NCI-H526 (cell line): ENCODE measurements at regions not wholly inside any gene's neighbourhood (a gene's known extent, or its start where the extent isn't known, plus 50 kb on each side); places are given as distances from the start of the nearest gene placed in this dataset.

ENCODE experiments used
- DNase-seq, 2 experiments: peaks; one replicate each; lab custom pipeline; 2025; lab: John Stamatoyannopoulos, UW

DNA sequence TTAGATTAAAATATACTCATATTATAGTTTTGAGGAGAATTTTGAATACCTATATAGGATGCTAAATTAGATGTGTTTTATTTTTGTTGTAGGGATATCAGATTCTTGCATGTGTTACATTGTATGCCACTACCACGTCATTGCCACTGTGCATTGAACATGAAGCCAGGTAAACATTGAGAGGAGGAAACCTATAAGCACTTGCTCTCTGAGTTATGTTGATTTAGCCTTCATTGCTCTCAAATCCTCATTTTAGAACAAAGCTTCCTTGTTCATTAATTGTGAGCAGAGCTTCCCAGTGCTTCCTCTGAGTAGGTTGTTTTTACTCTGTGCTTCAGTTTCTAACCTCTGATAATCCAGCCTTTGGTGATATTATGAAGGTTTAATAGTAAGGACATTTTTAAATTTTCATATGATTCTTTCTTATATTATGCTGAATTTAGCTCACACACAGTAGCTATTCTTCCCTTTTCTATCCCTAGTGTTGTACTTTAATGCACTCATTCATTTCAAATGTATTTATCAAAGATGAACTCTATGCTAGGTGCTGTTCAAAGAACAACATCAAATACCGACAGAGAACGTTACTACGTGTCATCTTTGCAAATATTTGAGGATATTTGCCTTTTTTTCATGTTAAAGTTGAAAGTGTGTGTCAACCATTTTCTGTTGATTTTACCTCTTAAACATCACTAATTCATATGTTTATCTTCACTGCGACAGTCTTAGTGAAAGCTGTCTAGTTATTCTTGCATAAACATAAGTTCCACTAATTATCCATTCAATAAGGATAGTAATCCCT is 1448.0 kb upstream of the MIR17HG start:
- DNase-seq: peak in 1 of 2 experiments; percentile 8

- no peak for DNase-seq
These were observed 1447.3 kb upstream of the MIR17HG start for GRCh38 chr13:89900104-89900765.

DNA sequence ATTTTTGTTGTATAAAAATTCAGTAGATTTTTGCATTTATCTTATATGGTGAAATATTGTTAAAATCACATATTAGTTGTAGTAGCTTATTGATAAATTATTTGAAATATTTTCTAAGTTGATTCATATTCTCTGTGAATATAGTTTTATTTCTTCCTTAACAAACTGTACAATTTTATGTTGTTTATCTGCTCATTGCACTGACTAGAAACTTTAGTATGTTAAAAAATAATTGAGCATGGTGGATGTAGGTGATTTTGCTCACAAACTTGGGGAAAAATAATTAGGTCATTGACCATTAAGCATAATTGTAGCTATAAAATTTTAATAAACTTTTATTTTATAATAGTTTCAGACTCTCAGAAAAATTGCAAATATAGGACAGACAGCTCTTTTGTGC is 1445.3 kb upstream of the MIR17HG start:
- no peak for DNase-seq

GRCh38 chr13:89903115-89903514 is 1444.4 kb upstream of the MIR17HG start:
- DNase-seq: no peak

GRCh38 chr13:89910166-89910565 is 1437.3 kb upstream of the MIR17HG start:
- no peak for DNase-seq

DNA sequence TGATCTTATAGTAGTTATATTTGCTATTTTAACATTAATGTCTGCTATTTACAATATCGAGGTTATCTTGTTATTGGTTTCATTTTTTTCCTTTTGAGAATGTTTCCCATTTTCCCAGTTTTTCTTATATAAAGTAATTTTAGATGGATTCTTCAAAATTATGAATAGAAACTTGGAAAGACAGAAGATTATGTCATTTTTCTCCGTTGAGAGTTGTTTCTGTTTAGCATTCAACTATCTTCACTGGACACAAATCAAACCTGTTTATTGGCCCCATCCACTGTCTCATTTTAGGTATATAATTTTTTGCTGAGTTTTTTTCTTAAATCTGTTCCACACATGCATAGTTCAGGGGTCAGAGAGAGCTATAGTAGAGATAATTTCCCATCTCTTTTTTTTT is 1430.9 kb upstream of the MIR17HG start:
- no peak for DNase-seq

GRCh38 chr13:89920461-89920860 is 1427.0 kb upstream of the MIR17HG start:
- DNase-seq: no peak

DNA sequence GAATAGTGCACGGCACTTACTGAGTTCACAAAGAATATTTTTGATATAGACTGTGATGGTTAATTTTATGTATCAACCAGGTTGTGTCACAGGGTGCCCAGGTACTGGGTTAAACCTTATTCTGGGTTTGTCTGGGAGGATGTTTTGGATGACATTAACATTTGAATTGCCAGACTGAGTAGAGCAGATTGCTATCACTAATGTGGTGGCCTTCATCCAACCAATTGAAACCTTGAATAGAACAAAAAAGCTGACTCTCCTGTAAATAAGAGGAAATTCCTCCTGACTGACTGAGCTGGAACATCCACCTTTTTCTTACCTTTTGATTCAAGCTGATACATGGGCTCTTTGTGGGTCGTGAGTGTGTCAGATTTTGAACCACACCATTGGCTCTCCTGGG is 1424.4 kb upstream of the MIR17HG start:
- no peak for DNase-seq

- DNase-seq: no peak
These were observed 1423.8 kb upstream of the MIR17HG start for GRCh38 chr13:89923736-89924135.

GRCh38 chr13:89925107-89925506 is 1422.4 kb upstream of the MIR17HG start:
- peak; percentile 20 to 57 for DNase-seq

GRCh38 chr13:89930861-89931260 is 1416.6 kb upstream of the MIR17HG start:
- DNase-seq: no peak

DNA sequence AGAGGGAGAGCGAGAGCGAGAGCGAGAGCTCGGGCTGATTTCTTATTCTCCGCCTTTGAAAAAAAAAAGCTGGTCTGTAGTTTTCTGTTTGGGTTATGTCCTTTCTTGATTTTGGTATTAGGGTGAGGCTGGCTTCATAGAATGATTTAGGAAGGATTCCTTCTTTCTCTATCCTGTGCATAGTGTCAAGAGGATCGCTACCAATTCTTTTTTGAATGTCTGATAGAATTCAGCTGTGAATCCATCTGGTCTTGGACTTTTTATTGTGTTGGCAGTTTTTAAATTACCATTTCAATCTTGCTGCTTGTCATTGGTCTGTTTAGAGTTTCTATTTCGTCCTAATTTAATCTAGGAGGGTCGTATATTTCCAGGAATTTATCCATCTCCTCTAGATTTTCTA is 1414.6 kb upstream of the MIR17HG start:
- DNase-seq: no peak

- DNase-seq: no peak
These were observed 1411.2 kb upstream of the MIR17HG start for GRCh38 chr13:89936256-89936655.

GRCh38 chr13:89937420-89937819 is 1410.1 kb upstream of the MIR17HG start:
- no peak for DNase-seq

DNA sequence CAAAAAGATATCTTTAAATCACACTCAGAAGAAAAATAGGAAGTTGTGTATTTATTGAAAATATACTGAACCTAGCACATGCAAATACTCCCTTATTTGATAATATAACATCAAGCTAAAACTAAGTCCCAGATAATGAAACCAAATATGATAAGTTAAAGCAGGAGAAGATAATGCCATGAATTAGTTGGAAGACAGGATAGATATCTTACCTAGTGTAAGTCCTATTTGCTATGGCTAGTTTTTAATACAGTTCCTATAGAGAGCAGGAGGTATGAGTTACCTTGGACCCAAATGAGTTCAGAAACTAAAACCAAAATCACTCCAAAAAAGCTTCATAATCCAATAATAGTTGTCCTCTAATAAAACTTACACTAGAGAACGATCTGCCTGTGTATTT is 1407.1 kb upstream of the MIR17HG start:
- no peak for DNase-seq

GRCh38 chr13:89943139-89943538 is 1404.3 kb upstream of the MIR17HG start:
- DNase-seq: no peak

GRCh38 chr13:89950225-89950624 is 1397.3 kb upstream of the MIR17HG start:
- no peak for DNase-seq

DNA sequence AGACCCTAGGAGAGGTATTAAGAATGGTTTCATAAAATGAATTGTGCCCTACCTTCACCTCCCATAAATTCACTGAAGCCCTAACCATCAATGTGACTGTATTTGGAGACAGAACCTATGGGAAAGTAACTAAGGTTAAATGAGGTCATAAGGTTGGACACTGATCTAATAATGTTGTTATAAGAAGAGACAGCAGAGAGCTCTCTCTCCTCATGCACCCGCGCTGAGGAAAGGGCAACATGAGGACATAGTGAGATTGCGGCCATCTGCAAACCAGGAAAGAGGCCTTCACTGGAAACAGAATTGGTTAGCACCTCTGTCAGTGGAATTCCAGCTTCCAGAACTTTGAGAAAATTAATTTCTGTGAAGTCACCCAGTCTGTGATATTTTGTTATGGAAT is 1396.1 kb upstream of the MIR17HG start:
- DNase-seq: no peak

DNA sequence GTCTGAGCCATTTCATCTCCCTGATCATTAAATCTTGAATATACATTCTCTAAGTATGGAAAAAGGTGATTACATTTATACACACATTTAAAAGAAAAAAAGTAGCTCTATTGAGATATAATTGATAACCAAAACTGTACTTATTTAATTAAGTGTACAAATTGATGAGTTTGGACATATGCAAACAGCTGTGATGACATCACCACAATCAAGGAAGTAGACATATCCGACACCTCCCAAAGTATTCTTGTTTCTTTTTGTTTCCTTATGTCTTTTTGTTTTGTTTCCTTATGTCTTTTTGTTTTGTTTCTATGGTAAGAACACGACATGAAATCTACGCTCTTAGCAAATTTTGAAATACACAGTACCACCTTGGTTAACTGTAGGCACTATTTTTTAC is 1393.9 kb upstream of the MIR17HG start:
- no peak for DNase-seq

- no peak for DNase-seq
These were observed 1391.7 kb upstream of the MIR17HG start for GRCh38 chr13:89955773-89956172.

DNA sequence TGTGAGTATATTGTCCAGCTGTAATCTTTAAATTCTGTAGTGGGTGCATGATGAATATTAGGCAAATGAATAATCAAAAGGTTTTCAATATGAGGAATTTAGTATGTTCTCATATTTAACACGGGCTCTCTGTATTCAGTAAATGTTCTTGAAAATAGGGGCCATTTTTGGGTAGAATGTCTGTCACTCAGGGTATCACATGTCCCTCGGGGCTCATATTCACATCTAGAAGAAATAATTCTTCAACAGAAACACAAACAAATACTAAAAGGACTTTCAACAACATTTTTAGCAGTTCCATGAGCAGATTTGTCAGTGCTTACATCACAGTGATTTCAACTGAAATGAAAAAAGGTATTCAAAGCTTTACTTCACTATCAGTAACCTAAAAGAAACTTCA is 1388.4 kb upstream of the MIR17HG start:
- DNase-seq: no peak

GRCh38 chr13:89965252-89965651 is 1382.2 kb upstream of the MIR17HG start:
- DNase-seq: no peak

- DNase-seq: no peak
These were observed 1381.0 kb upstream of the MIR17HG start for GRCh38 chr13:89966524-89966923.

DNA sequence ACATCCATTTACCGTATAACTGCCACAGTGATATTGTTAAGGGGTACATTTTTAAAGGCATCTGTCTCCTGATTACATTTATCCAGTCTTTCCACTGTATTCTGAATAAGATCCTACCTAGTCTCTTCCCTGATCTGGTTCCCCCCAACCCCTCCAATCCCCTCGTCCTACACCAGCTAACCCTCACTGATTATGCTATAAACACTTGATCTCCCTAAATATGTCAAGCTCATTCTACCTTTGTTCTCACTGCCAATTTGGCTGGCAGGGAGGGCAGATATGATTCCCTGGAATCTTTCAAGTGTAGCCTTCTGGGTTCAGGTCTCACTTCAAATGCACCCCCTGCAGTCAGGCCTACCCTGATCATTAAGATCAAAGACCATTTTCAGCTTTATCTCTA is 1379.8 kb upstream of the MIR17HG start:
- no peak for DNase-seq
